BJ (cell line): ENCODE measurements at regions not wholly inside any gene's neighbourhood (a gene's known extent, or its start where the extent isn't known, plus 50 kb on each side); places are given as distances from the start of the nearest gene placed in this dataset.

Experiments
- CTCF ChIA-PET: fragments of 350-600 bp; formaldehyde crosslinking; extraction: SDS; loops from one replicate; lab custom pipeline; 2021; ENCODE audit warnings: antibody characterized with exemption, inconsistent platforms; lab: Yijun Ruan, JAX
- POLR2A ChIA-PET: fragments of 300-600 bp; sonication (Branson Sonifier 250); formaldehyde crosslinking; extraction: SDS; loops from one replicate; lab custom pipeline; 2021; ENCODE audit warnings: antibody characterized with exemption; lab: Charles Lee
- DNase-seq: peaks from one replicate; pipeline ENCODE4 v3.0.0-alpha.2; 2011; ENCODE audit warnings: low read depth
- H3K27me3 ChIP-seq: 2 replicates; pipeline ENCODE4 v1.6.0; 2011; ENCODE audit warnings: low read length; ENCODE audit not compliant: control insufficient read depth, insufficient read depth
- H3K36me3 ChIP-seq: 2 replicates; pipeline ENCODE4 v1.5.1; 2011; ENCODE audit warnings: low read length; ENCODE audit not compliant: control insufficient read depth, insufficient read depth
- H3K4me3 ChIP-seq: 2 replicates; pipeline ENCODE4 v1.5.1; 2011; ENCODE audit warnings: low read depth, mild to moderate bottlenecking, control low read depth, low read length
- CTCF ChIP-seq: IDR thresholded peaks from 2 replicates; pipeline ENCODE4 v1.5.1; 2011; ENCODE audit warnings: low read depth, mild to moderate bottlenecking, control low read depth, inconsistent platforms, low read length, moderate library complexity; ENCODE audit not compliant: insufficient read depth

GRCh38 chr9:20225826-20226225, 396.5 kb downstream of the MLLT3 start:
- peak overlapping the region; percentile 18 for H3K4me3 ChIP-seq
- POLR2A ChIA-PET = no interaction called here

GRCh38 chr9:20224756-20225155, 397.5 kb downstream of the MLLT3 start:
- no peak for TF ChIP-seq CTCF
- Histone ChIP-seq H3K36me3 (no peaks in the 10 kb centered on the region), H3K27me3 (no peaks in the 10 kb centered on the region), H3K4me3 (no peak overlapping the region)
- CTCF ChIA-PET = no interaction called here
- POLR2A ChIA-PET = no interaction called here
- DNase-seq = no peak

More at GRCh38 chr9:20225826-20226225, 396.5 kb downstream of the MLLT3 start:
- CTCF ChIA-PET = no interaction called here
- no peaks in the 10 kb centered on the region for H3K27me3 ChIP-seq
- TF ChIP-seq CTCF = no peak
- H3K36me3 ChIP-seq = no peaks in the 10 kb centered on the region
- no peak for DNase-seq

GRCh38 chr9:20220286-20220685, 402.0 kb downstream of the MLLT3 start:
- no peak for DNase-seq
- TF ChIP-seq CTCF = no peak

GRCh38 chr9:20219437-20219836, 402.9 kb downstream of the MLLT3 start:
- no peak overlapping the region for H3K4me3 ChIP-seq
- no peaks in the 10 kb centered on the region for H3K36me3 ChIP-seq
- TF ChIP-seq CTCF = no peak
- CTCF ChIA-PET = no interaction called here
- POLR2A ChIA-PET = no interaction called here
- H3K27me3 ChIP-seq = peaks cover 3% of the 10 kb centered on the region; the same call in 1 of the 2 replicates
- no peak for DNase-seq

More at GRCh38 chr9:20220286-20220685, 402.0 kb downstream of the MLLT3 start:
- CTCF ChIA-PET = interaction anchor here (0.6 kb wide), 1 partner anchor 430 kb away, joined by 3 read pairs; no protein-coding TSS in a partner anchor
- peaks cover 3% of the 10 kb centered on the region; the same call in 1 of the 2 replicates for H3K27me3 ChIP-seq
- H3K36me3 ChIP-seq = no peaks in the 10 kb centered on the region
- POLR2A ChIA-PET = no interaction called here
- H3K4me3 ChIP-seq = no peak overlapping the region

GRCh38 chr9:20217596-20217995, 404.7 kb downstream of the MLLT3 start:
- Histone ChIP-seq H3K36me3 (no peaks in the 10 kb centered on the region), H3K27me3 (peaks cover 3% of the 10 kb centered on the region; the same call in 1 of the 2 replicates), H3K4me3 (no peak overlapping the region)
- no peak for TF ChIP-seq CTCF
- POLR2A ChIA-PET = no interaction called here
- CTCF ChIA-PET = interaction anchor here (0.9 kb wide), 1 partner anchor 9 kb away, joined by 3 read pairs; no protein-coding TSS in a partner anchor
- no peak for DNase-seq
